GM11168 (cell line): ENCODE measurements at regions not wholly inside any gene's neighbourhood (a gene's known extent, or its start where the extent isn't known, plus 50 kb on each side); places are given as distances from the start of the nearest gene placed in this dataset.

Experiments
- in situ Hi-C: fragments of 300-500 bp; cut with MboI; formaldehyde crosslinking; loops from one replicate; pipeline ENCODE4 v1.12.0; 2022; ENCODE audit warnings: low sequenced_read_pairs; ENCODE audit not compliant: unreplicated experiment

GRCh38 chr14:62599616-62600385 is 445.5 kb downstream of the KCNH5 start:
- in situ Hi-C loops: no loop called here

GRCh38 chr14:62602712-62603111 is 442.5 kb downstream of the KCNH5 start:
- in situ Hi-C loops: no loop called here

- in situ Hi-C loops: no loop called here
Observed at GRCh38 chr14:62604524-62604923, 440.7 kb downstream of the KCNH5 start.

- in situ Hi-C loops: no loop called here
Observed at GRCh38 chr14:62614122-62614521, 431.1 kb downstream of the KCNH5 start.

- in situ Hi-C loops: no loop called here
Observed at GRCh38 chr14:62616668-62617067, 428.6 kb downstream of the KCNH5 start.

- in situ Hi-C loops: no loop called here
Observed at GRCh38 chr14:62626416-62626815, 418.8 kb downstream of the KCNH5 start.

GRCh38 chr14:62629176-62629725 is 416.0 kb downstream of the KCNH5 start:
- in situ Hi-C loops: no loop called here

- in situ Hi-C loops: no loop called here
Observed at GRCh38 chr14:62631176-62631575, 414.1 kb downstream of the KCNH5 start.

GRCh38 chr14:62632771-62633170 is 412.5 kb downstream of the KCNH5 start:
- in situ Hi-C loops: no loop called here

- in situ Hi-C loops: no loop called here
Observed at GRCh38 chr14:62645649-62646048, 399.6 kb downstream of the KCNH5 start.
